ENCODE measurements at regions not wholly inside any gene's neighbourhood (a gene's known extent, or its start where the extent isn't known, plus 50 kb on each side); places are given as distances from the start of the nearest gene placed in this dataset.

DNA sequence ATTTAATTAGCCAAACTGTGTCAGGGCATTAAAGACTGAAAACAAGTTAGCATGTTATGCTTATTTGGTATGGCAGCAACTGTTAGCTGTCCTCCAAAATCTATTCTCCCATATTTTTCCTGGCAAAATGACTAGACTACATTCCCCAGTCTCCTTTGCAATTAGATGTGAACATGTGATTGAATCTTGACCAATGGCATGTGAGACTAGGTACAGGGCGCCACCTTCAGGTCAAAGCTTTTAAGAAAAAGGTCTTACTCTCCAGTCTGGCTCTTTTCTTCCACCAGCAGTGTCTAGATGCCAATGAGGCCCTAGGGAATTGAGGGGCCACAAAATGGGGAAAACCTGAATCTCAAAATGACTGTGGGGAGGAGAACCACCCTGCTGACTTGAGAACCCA lies 408.2 kb downstream of the SMARCA1 start:
- TF ChIP-seq, protein P1, sequence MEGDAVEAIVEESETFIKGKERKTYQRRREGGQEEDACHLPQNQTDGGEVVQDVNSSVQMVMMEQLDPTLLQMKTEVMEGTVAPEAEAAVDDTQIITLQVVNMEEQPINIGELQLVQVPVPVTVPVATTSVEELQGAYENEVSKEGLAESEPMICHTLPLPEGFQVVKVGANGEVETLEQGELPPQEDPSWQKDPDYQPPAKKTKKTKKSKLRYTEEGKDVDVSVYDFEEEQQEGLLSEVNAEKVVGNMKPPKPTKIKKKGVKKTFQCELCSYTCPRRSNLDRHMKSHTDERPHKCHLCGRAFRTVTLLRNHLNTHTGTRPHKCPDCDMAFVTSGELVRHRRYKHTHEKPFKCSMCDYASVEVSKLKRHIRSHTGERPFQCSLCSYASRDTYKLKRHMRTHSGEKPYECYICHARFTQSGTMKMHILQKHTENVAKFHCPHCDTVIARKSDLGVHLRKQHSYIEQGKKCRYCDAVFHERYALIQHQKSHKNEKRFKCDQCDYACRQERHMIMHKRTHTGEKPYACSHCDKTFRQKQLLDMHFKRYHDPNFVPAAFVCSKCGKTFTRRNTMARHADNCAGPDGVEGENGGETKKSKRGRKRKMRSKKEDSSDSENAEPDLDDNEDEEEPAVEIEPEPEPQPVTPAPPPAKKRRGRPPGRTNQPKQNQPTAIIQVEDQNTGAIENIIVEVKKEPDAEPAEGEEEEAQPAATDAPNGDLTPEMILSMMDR (conservative IDR thresholded peaks at IDR 0.05; ENCODE audit: low read depth, low read length) = peak; percentile 73
- no peak for TF ChIP-seq EZH2 (IDR thresholded peaks at IDR 0.05; ENCODE audit: borderline replicate concordance, low read depth, low read length, poor library complexity, severe bottlenecking)
- CTCF ChIA-PET = no interaction called here
- intact Hi-C loops (cut with micrococcal nuclease; ENCODE audit: unreplicated experiment) = no loop called here
- peak; percentile 72 for DNase-seq (ENCODE audit: low spot score)
- Histone ChIP-seq H3K9me3 (ENCODE audit: low read depth, low read length, poor library complexity, severe bottlenecking) (no peaks in the 10 kb centered on the region), H3K4me3 (ENCODE audit: low read depth, low read length, poor library complexity, severe bottlenecking) (no peak overlapping the region), H3K27me3 (replicated peaks; ENCODE audit: insufficient read depth, low read depth, low read length, poor library complexity) (peaks cover 4% of the 10 kb centered on the region), H3K27ac (ENCODE audit: low read depth, low read length, poor library complexity, severe bottlenecking) (no peak overlapping the region), H3K36me3 (ENCODE audit: insufficient read depth, low read length, poor library complexity, severe bottlenecking) (no peaks in the 10 kb centered on the region), H3K4me1 (ENCODE audit: insufficient read depth, low read length, poor library complexity, severe bottlenecking) (no peaks in the 10 kb centered on the region)
- no TSS peak for BruUV-seq (replicated peaks)
- POLR2A ChIA-PET (ENCODE audit: low non-redundant PET) = no interaction called here

DNA sequence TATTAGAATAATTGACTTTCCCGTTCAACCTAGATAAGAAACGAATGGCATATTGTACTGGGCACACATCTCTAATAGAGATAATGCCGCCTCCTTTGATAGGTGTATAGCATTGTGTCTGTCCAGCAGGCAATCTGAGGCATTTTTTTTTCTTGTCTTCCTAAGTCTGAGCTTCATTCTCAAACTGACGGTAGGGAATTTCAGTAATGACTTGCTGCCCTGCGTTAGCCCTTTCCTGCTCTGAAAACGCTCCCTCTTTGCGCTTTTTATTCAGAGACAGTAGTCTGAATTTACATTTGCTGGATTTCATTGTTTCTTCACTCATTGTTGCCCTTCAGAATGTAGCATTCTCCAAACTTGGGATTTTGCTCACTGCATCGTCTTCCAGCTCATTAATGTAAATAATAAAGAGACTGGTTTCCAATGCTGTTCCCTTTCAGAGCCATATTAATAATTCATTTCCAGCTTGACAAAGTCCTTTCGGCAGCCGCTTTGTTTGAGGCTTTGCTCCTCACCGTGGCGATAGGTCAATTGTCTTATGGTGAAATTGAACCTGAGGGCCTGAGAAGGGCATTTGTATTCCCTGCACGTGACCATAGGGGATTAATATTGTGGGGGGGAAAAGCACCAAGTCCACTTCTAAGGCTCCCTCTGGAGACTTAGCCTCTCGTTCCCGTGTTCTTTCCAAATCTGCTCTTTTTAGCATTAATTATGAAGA lies 412.1 kb downstream of the SMARCA1 start:
- ChIA-PET POLR2A (ENCODE audit: low non-redundant PET) (no interaction called here), CTCF (no interaction called here)
- Histone ChIP-seq H3K4me1 (ENCODE audit: insufficient read depth, low read length, poor library complexity, severe bottlenecking) (peaks cover 5% of the 10 kb centered on the region), H3K4me3 (ENCODE audit: low read depth, low read length, poor library complexity, severe bottlenecking) (no peak overlapping the region), H3K27ac (ENCODE audit: low read depth, low read length, poor library complexity, severe bottlenecking) (no peak overlapping the region), H3K27me3 (replicated peaks; ENCODE audit: insufficient read depth, low read depth, low read length, poor library complexity) (peaks cover 4% of the 10 kb centered on the region), H3K36me3 (ENCODE audit: insufficient read depth, low read length, poor library complexity, severe bottlenecking) (no peaks in the 10 kb centered on the region), H3K9me3 (ENCODE audit: low read depth, low read length, poor library complexity, severe bottlenecking) (no peaks in the 10 kb centered on the region)
- intact Hi-C loops (cut with micrococcal nuclease; ENCODE audit: unreplicated experiment) = no loop called here
- TF ChIP-seq EZH2 (IDR thresholded peaks at IDR 0.05; ENCODE audit: borderline replicate concordance, low read depth, low read length, poor library complexity, severe bottlenecking) = no peak
- TF ChIP-seq, protein P1 (conservative IDR thresholded peaks at IDR 0.05; ENCODE audit: low read depth, low read length) = no peak
- DNase-seq (ENCODE audit: low spot score) = no peak
- BruUV-seq (replicated peaks) = no TSS peak

DNA sequence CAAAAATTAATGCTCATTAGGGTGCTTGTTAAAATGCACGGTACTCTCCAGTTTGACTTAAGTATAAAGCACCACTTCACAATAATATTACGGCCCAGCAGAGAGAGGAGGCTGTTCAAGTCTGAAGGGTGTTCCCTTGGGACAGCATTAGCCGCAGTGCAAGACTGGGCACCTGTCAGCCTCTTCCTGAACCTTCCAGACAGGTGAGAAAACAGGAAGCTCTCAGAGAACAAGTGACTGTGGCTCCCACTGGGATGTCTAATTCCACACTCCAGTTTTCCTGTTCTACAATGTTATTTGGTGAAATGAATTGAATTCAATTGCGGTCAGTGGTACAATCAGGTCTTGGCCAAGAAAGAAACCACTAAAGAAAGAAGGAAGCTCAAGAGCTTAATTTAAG lies 414.4 kb downstream of the SMARCA1 start:
- no TSS peak for BruUV-seq (replicated peaks)
- Histone ChIP-seq H3K27ac (ENCODE audit: low read depth, low read length, poor library complexity, severe bottlenecking) (no peak overlapping the region), H3K27me3 (replicated peaks; ENCODE audit: insufficient read depth, low read depth, low read length, poor library complexity) (peaks cover 4% of the 10 kb centered on the region), H3K9me3 (ENCODE audit: low read depth, low read length, poor library complexity, severe bottlenecking) (no peaks in the 10 kb centered on the region), H3K36me3 (ENCODE audit: insufficient read depth, low read length, poor library complexity, severe bottlenecking) (no peaks in the 10 kb centered on the region), H3K4me1 (ENCODE audit: insufficient read depth, low read length, poor library complexity, severe bottlenecking) (peaks cover 5% of the 10 kb centered on the region), H3K4me3 (ENCODE audit: low read depth, low read length, poor library complexity, severe bottlenecking) (no peak overlapping the region)
- TF ChIP-seq, protein P1 (conservative IDR thresholded peaks at IDR 0.05; ENCODE audit: low read depth, low read length) = no peak
- no peak for TF ChIP-seq EZH2 (IDR thresholded peaks at IDR 0.05; ENCODE audit: borderline replicate concordance, low read depth, low read length, poor library complexity, severe bottlenecking)
- intact Hi-C loops (cut with micrococcal nuclease; ENCODE audit: unreplicated experiment) = no loop called here
- ChIA-PET POLR2A (ENCODE audit: low non-redundant PET) (no interaction called here), CTCF (no interaction called here)
- DNase-seq (ENCODE audit: low spot score) = no peak
